ENCODE measurements at regions not wholly inside any gene's neighbourhood (a gene's known extent, or its start where the extent isn't known, plus 50 kb on each side); places are given as distances from the start of the nearest gene placed in this dataset.
"Not testable (repeated sequence)": the region's sequence is repeated elsewhere in the genome, so short reads cannot be mapped to it uniquely, and the experiment has no call there.

DNA sequence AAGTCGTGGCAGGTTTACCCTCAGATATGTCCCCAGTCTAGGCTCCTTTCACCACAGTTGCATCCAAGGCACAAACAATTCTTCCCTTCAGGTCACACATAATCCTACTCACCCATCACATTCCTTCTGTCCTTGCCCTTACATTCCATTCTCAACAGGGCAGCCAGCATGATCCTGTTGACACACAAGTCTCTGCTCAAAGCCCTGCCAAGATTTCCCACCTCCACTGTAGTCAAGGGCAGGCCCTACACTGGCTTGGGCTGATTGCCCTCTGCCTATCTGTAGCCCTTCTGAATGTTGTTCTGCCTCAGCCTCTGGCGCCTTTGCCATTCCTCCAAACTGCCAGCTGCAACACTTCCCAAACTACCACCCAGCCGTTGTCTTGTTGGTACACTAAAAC lies 187.9 kb upstream of the AKR1E2 start:
- DNase-seq (ENCODE audit: low read depth in 2 of 2): no peak

DNA sequence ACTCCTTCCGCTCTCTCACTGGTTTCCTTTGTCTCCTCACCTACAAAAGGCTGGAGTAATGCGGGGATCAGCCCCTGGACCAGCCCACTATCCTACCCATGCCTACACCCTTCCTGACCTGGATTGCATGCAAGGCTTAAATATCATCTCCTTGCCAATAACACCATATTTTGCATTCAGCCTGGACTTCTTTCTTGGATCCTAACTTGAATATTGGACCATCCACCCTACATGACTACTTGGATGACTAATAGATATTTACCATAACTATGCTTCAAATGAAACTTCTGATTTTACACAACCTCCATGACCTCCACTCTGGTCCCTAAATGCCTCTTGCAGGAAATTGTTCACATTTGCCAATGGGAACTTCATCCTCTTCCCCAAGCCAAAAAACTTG lies 188.3 kb upstream of the AKR1E2 start:
- DNase-seq (ENCODE audit: low read depth in 2 of 2): no peak

DNA sequence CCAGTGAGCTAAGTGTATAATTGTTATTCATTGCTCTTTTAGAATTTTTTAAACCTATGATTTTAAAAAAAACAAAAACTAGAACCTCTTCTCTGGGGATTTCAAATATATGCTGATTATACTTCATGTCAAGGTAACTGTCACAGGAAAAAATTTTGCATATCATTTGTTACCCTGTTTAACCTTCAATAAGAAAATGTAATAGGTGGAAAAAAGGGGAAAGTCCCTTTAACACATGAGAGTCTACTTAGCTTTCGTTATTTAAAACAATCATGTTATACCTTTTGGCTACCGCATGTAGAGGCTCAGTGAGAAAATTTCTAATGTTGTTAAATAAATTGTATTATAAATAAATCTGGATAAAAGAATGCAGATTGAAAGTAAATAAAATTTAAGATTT lies 190.1 kb upstream of the AKR1E2 start:
- DNase-seq (ENCODE audit: low read depth in 2 of 2): no peak

DNA sequence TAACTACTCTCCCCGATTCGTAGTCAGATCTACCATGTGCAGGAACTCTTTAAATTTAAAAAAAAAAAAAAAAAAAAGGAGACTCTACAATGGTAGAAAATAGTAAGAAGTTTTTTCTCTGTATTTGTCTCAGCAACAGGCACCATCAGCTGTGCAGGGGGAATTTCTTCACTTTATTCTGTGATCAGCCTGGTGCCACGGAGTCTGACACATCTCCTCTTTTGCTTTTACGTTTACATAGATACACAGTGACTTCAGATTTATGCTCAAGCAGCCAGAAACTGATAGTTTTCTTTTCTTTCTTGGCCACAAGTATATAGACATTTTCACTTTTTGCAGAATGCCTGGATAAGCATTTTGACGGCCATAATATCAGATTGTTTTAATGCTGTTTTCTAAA lies 190.6 kb upstream of the AKR1E2 start:
- DNase-seq (ENCODE audit: low read depth in 2 of 2): no peak

DNA sequence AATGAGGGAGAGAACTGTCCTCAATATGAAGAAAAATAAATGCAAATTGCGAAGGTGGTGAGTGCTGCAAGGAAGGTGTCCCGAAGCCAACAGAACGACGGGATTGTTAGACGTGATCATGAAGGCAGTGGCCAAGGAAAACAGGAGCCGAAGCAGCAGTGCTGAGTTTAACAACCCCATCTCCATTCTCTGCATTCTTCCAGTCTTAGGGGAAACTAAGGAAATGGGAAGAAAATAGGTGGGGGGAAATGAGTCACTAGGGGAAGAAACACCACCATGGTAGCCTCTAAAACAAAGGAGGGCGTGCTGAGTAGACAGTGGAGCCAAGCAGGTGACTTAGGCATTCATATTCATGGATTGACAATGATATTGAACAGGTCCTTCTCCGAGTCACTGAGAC lies 192.2 kb upstream of the AKR1E2 start:
- peak in 1 of 2 donors; percentile 51 for DNase-seq (ENCODE audit: low read depth in 2 of 2)

DNA sequence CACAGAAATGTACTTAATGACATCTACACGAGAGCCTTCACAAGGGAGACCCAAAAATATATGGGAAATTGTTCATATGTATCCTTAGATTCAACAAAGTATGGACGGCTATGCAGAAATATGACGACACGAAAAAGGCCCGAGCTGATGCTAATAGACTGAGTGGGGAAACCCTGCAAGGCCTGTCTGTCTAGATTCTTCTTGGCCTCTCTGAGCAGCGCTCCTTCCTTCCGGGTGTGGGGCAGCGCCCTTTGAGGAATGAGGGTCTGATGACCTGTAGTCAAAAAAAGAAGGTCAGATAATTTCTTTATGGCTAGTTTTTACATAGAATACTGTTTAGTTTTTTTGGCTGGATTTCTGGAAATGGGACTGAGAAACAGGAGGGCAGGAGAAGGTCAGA lies 192.8 kb upstream of the AKR1E2 start:
- DNase-seq (ENCODE audit: low read depth in 2 of 2): no peak

DNA sequence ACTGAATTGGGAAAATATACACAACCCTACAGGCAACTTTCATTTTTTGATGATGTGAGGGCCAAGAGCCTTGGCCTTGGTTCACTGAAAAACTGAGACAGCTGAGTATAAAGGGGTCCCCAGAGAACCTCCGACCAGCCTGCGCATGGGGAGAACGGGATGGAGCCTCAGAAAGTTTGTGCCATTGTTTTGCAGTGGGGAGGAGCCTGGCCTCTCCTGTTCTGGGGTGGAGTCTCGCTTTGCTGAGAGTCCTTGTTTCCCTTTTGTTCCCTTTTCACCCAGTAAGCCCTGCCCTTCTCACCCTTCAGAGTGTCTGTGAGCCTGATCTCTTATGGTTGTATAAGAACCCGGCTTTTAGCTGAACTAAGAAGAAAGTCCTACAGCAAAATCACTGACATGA lies 193.2 kb upstream of the AKR1E2 start:
- no peak for DNase-seq (ENCODE audit: low read depth in 2 of 2)

DNA sequence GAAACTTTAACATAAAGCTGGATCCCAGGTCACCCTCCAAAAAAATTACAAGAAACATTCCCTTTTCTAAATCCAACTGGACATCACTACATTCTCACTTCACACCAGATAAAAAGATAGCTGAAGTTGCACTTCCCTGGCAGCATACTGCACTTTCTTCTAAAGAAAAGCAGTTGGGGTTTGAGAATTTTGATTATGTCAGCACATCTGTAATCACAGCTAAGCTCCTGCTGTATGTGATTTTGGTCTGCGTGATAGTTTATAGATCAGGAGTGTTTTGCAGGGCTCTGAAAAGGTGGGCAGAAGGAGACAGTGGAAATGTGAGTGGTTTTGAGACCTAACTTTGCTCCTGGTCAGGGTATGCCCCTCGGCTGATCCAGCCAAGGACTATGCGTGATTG lies 199.1 kb upstream of the AKR1E2 start:
- no peak for DNase-seq (ENCODE audit: low read depth in 2 of 2)

DNA sequence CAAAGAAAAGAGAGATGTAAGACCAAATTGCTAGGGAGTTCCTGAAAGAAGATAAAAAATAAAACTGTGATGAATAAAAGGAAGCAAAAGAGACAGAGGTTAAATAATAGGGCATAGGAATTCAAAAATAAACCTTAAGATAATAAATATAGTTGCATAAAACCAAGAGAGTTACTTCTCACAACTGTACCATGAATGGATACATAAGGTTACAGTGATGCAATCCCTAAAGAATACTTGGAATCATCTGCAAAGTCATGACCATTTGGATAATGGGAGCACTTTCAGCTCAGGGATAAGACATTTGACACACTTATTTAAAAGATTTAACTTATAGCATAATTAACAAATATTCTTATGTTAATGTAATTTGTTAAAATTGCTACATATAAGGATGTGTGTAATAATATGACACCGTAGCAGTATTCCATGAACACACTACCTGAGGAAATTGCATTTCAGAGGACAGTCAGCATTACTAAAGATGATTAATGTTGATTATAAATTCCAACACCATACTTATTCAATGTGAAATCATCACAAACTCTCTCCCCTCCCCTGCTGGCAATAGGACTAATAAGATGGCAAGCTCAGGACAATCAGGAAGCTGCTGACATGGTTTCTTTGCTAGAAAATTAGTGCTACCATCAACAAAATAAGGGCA lies 202.1 kb upstream of the AKR1E2 start:
- no peak for DNase-seq (ENCODE audit: low read depth in 2 of 2)

DNA sequence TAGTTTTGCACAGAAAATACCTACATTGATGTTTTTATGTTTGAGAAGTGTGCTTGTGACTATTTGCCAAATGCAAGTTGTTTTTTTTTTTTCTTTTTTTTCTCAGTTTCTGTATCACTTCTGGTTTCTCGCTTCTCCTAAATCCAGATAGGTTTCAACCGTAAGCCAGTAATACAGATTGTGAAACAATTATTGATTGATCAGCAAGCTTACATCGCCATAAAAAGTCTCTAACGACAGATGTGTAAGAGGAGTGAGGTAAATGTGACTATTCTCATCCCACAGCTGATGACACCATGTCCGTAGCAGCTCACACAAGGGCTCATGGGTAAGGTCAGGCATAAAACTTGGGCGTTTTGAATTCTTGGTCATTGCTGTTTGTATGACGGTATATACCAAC lies 202.8 kb upstream of the AKR1E2 start:
- DNase-seq (ENCODE audit: low read depth in 2 of 2): no peak

DNA sequence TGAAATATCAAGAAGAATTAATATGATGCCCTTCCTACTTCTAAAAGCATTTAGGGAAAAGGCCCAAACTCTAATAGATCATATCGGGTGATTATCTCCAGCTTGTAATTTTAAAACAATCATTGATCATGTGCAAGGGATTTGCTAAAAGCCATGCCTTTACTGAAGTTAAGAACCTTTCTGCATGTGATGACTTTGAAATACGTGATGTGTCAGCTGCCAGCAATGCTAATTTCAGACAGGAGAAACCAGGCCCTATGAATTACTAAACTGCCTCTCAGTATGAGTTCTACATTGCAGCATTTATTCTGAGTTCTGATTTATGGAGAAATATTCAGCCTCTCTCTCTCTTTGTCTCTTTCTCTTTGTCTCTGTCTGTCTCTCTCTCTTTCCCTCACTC lies 203.6 kb upstream of the AKR1E2 start:
- no peak for DNase-seq (ENCODE audit: low read depth in 2 of 2)

DNA sequence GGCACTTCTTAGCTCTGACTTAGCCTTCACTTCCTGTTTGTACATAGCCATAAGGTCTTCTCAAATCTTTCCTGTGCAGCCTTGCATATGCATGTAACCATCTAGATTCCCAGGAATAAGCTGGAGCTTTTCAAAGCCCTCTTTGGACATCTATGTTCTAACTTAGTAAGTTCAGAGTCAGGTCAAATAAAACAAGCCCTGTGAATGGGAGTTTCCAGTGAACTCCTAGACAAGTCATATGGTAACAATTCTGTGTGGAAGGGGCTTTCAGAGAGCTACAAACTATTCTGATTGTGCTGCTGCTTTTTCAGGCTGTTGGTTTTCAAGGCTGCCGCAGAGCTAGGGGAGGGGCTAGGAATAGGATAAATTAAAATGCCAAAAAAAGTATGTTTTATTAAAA lies 208.4 kb upstream of the AKR1E2 start:
- DNase-seq (ENCODE audit: low read depth in 2 of 2): no peak

DNA sequence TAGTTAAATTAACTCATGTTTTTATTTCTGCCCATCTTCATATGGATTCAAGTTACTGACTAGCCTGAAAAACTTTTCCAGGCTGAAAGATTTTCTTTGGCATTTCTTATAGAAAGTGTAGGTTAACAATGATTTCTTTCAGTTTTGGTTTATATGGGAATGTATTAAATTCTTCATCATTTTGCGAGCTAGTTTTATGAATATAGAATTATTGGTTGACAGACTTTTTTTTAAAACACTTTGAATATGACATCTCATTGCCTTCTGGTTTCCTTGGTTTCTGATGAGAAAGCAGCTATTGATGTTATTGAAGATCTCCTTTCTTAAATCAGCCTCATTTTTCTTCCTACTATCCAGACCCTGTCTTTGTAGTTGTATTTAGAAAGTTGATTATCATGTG lies 211.0 kb upstream of the AKR1E2 start:
- DNase-seq (ENCODE audit: low read depth in 2 of 2): no peak

DNA sequence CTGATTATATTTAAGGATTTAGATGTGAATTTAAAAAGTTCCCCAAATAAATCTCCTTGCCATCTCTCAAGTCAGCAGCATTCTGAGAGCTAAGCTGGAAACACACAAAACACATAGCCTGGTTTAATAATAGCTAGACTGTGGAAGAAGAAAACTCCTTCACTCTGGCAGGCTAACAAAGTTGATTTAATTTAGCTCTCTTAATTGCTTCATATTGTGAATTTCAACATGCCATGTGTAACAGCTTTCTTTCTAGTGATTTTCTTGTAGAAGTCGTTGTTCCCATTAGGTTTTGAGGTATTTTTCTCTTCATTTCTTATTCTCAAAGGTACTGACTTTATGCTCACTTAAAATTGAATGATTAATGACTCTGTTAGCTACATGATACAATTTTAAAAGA lies 216.8 kb upstream of the AKR1E2 start:
- no peak for DNase-seq (ENCODE audit: low read depth in 2 of 2)

DNA sequence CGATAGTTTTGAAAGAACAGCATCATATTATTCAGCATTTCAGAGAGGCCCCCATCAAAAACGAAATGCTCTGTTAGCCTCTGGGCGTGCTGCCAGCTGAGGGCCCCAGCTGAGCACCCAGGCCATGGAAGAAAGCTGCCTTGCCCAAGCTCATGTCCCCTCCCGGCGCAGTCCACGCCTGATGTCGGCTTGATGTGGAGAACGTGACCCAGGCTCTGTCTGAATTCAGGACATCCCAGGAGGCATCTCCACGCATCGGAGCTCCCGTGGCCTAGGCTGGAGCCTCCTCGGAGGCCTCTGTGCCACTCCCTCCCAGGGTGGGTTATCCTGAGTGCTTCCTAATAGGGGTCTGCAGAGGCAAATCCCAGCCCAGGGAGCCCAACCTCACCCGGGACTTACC lies 218.3 kb upstream of the AKR1E2 start:
- DNase-seq (ENCODE audit: low read depth in 2 of 2): no peak

DNA sequence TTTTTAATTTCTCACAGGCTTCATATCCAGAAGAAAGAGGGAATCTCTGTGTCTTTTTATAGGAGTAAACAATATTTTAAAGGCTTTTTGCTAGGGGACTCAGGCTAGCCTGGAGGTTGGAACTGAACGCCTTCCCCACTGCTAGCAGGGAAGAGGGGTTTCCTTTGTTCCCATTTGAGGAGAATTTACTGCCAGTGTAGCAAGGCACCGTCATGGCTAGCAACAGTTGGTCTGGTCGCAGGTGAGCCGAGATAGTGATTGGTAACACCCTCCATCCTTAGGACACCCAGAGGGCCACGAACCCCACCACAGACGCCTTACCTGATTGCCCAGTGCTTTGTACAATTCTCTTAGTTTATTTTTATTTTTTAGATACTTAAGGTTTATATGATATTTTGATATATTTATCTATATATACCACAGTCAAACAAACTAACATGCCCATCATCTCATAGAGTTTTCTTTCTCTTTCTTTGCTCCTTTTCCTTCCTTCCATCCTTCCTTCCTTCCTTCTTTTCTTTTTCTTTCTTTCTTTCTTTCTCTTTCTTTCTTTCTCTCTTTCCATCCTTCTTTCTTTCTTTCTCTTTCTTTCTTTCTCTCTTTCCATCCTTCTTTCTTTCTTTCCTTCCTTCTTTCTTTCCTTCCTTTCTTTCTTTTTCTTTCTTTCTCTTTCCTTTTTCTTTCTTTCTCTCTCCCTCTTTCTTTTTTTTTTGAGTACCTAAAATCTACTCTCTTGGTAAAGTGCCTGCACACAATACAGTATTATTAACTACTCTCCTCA lies 219.0 kb upstream of the AKR1E2 start:
- no peak for DNase-seq (ENCODE audit: low read depth in 2 of 2)

DNA sequence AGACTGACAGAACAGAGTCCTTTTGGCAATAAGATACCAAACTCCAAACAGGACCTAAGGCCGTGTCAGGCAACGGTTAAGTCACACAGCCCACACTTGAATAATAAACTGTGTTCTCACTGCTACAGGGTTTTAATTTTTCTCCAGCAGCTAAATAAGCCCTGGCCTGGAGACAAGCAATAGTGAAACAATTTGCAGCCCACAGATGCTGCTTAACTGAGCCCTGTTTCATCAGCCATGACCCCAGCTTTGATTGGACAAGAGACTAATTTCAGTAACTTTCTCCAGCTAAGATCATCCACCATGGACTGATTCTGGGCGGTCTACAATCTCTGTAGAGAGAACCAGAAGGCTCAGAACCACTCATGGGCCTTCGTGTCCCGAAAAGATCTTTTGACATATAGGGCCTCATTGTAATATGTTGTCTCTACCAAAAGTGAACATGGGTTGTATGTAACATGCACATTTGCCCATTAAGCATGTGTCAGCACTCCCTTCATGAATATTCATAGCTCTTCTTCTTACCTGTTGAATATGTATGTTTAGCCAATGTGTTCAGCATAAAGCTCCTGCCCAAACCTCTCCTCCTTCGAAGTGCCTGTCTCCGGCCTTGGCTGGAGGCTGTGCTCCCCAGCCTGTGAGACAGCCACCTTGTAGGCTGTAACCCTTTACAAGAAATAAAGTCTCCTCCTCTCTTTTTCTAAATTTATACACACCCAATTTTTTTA lies 223.1 kb upstream of the AKR1E2 start:
- no peak for DNase-seq (ENCODE audit: low read depth in 2 of 2)

DNA sequence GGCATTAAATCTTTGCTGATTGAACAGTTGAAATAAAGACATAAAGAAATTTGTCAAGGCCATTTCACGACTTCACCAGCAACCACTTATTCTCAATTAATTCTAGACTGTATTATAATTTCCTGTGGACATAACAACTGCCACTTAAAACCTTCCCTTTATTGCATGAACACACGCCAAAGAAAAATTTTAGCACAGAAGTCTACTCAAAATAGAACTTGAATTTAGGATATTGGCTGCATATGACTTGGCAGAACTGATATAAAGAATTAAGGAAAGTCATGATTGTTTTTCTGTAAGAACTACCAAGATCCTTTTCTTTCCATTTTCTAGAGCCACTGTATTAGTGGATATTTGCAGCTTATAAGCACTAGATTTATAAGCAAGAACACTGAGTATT lies 226.5 kb upstream of the AKR1E2 start:
- no peak for DNase-seq (ENCODE audit: low read depth in 2 of 2)

DNA sequence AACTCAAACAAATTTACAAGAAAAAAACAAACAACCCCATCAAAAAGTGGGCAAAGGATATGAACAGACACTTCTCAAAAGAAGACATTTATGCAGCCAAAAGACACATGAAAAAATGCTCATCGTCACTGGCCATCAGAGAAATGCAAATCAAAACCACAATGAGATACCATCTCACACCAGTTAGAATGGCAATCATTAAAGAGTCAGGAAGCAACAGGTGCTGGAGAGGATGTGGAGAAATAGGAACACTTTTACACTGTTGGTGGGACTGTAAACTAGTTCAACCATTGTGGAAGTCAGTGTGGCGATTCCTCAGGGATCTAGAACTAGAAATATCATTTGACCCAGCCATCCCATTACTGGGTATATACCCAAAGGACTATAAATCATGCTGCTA lies 228.1 kb upstream of the AKR1E2 start:
- DNase-seq (ENCODE audit: low read depth in 2 of 2): not testable (repeated sequence)

DNA sequence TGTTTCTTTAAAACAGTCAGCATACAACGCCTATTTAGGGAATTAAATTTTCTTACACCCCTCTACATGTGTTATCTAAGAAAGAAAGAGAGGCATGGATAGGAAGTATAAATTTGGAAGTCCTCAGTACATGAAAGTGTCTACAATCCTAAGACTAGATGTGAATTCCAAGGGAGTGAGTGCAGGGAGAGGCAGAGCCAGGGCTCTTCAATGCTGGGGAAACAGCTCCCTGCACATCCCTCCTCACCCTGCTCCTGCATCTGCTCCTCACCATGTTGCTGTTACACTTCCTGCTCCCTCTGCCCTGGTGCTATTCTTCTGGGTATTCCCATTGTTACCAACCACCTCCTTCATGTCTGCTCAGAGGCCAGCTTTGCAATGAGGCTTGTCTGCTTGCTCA lies 229.1 kb upstream of the AKR1E2 start:
- DNase-seq (ENCODE audit: low read depth in 2 of 2): no peak

DNA sequence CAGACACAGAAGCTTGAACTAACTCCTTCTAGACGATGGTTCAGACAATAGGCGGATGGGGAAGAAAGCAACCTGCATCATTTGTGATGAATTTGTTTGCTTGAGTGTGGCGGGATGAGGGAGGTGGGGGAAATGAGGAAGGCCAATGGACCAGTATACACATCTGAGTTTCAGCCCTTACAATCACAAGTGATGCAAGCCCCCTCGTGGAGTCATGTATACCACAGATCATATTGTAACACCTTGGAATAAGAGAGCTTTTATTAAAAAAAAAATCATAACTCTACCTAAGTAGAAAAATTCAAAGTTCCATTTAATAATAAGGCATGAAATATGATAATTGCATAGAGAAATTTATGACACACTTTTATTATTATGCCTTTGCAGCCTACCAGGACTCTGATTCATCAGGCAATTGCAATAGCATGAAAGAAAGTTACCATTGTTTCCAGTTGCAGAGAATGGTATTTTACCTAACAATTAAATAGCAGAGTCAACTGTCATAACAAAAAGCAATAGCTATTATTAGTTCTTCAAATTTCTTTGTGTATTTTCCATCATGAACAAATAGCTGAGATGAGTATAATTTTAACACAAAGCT lies 230.2 kb upstream of the AKR1E2 start:
- DNase-seq (ENCODE audit: low read depth in 2 of 2): peak; percentile 42 to 52

DNA sequence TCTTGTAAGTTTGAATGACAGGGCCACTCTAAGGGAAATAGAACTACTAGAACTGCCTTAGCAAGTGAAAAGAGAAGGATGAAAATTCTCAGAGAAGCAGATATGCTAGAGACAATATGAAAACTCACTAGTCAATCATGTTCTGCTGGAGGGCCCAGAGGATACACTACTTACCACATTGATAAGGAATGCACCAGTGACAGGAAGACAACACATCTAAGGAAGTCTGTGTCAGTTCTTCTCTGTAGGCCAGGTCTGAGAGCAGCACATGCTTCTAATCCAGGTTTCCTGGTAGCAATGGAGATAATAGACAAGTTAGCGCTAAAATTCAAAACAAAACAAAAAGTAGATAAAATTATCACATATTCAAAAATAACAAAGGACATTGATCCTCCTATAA lies 235.2 kb upstream of the AKR1E2 start:
- peak in 1 of 2 donors; percentile 40 for DNase-seq (ENCODE audit: low read depth in 2 of 2)

Measured in dermis microvascular lymphatic vessel endothelial cell (primary cell).